Glomerular endothelial cell (primary cell): ENCODE measurements at regions not wholly inside any gene's neighbourhood (a gene's known extent, or its start where the extent isn't known, plus 50 kb on each side); places are given as distances from the start of the nearest gene placed in this dataset.
"Not testable (repeated sequence)": the region's sequence is repeated elsewhere in the genome, so short reads cannot be mapped to it uniquely, and the experiment has no call there.

Experiments
- DNase-seq: peaks from one replicate; pipeline ENCODE4 v3.0.0-alpha.2; 2011; ENCODE audit warnings: low read depth, low spot score; ENCODE audit errors: extremely low read depth

DNA sequence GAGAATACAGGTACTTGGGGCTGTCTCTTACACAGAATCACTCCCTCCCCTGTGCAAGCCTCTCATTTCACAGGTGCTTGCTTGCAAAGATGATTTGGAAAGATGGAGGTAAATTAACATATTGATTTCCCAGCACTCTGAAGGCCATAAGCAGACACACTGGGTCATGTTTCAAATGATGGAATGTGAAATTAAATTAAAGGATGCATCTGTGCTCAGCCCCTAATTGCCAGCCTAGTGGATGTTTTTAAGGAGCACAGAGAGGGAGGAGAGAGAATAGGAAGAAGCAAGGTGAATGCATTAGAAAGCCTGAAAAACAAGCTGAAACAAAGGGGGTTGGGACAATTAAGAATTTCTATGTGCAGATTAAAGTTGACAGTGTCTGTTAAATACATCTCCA lies 96.1 kb upstream of the GRIP1 start:
- DNase-seq = no peak

DNA sequence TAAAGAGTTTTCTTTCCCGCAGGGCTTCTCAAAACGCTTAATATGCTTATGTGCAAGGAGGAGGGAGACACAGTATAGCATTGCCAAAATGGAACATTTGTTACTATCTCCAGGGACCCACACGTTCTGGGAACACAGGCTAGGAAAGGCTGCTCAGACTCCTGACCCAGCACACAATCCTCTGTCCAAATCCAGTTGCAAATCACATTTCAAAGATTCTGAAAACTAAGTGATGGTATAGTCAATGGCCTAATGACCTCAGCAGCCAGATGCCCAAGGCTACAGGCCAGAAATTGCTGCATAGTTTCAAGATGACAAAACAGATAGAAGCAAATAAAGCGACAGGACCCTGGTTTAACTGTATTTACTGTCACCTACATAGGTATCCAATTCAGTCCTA lies 97.0 kb upstream of the GRIP1 start:
- DNase-seq = no peak

DNA sequence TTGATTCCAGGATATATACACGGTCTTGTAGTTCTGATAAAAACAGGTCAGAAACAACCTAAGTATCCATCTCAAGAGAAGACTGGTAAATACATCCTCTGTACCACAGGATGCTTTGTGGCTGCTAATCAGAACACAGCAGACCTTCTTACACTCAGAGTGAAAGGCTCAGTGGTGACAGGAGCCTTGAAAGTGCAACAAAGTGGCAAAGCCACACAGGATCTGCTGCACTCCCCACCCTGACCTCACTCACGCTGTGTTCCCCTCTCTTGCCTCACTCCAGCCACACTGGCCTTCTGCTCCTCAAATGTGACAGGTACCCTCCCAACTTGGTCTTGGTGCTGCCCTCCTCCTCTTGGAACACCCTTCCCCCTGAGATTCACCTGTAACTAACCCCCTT lies 98.1 kb upstream of the GRIP1 start:
- no peak for DNase-seq

DNA sequence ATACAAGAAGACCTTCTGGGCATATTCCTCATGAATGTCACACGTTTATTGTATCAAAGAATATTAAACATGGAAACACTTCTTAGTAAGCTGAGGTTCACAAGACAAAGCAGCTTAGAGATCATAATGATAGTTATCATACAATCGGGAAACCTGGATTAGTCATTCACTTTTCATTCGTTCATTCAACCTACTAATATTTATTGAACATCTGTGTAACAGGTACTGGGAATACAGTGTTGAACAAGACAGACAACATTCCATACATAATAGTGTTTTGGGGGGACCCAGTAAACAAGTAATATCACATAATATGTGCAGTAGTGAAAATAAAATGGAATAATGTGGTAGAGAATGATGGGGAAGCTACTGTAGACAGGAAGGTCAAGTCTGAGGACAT lies 100.6 kb upstream of the GRIP1 start:
- no peak for DNase-seq

DNA sequence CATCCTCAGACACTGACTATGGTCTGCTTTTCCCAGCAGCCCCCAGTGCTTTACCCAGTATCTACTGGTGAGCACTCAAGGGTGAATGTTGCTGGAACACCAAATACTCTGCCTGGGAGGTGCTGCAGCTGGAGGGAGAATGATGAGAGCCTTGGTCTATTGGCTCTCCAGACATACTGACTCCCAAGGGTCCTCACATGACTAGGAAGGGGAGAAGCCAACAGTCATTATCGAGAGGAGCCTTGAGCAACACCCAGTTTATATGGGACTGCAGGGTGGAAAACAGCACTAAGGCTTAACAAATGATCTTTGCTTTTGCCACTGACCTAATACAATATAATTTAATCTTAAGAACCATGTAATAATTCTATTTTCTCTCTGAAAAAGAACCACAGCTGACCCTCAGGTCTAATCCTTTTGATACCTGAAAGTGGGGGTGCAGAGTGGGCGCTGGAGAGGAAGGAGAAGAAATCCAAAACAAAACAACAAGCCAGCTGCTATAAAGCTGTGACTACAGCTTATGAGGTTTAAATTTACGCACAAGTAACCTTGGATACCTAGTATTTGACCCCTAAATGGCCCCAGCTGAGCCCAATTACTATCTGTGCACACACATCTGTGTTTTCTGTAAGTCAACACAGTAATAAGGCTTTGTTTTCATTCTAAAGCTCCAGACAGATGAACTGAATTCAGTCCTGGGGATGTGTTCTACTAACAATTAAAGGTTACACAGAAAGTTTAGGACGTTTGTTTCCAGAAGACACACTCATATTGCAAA lies 107.8 kb upstream of the GRIP1 start:
- DNase-seq = no peak

DNA sequence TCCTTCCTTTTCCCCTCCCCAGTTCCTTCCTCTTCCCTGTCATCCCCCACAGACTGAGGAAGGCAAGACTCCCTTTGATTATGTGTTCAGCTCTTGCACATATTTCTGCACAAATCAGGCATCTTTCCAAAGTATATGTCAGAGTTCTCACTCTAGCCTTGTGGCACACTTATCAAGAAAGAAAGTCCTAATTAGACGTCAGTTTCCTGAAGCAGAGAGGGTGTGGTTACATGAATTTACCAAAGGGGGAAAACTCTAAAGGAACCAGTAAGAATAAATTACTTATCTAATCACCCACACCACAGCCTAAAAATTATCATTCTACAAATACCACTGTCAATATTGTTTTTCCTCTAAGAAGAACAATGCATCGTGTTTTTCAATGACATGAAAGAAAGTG lies 120.7 kb upstream of the GRIP1 start:
- DNase-seq = no peak

DNA sequence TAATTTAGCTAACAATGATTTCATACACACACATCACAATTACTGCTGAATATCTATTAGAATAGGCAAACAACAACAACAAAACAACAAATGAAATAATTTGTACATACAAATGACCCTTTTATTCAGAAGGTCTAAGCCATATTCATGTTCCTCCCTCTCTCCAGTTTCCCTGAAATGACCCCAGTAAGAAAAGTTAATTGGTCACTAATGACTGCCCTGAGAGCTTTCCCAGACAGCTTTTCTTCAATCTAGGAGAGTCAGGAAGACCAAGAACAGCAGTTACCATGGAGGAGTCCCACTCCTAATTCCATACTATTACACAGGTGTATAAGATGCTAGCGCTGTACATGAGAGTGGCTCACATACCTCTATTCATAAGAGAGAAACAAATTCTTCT lies 121.2 kb upstream of the GRIP1 start:
- no peak for DNase-seq

DNA sequence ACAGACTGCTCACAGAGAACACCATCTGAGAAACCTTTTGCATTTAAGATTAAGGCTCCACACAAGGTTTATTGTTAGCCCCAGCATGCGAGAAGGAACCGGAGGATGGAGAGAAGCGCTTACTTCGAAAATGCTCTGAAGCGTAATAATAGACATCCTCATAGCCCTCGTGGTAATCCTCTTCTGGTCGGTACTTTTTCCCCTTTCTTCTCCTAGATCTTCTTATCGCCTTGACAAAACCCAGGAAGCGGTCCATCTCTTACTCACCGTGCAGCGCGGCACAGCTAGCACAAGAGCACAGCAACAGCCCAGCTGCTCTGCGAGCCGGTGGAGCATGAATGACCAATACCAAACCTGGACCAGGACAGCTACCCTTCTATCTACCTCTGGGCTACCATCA lies 125.1 kb upstream of the GRIP1 start:
- DNase-seq = no peak

DNA sequence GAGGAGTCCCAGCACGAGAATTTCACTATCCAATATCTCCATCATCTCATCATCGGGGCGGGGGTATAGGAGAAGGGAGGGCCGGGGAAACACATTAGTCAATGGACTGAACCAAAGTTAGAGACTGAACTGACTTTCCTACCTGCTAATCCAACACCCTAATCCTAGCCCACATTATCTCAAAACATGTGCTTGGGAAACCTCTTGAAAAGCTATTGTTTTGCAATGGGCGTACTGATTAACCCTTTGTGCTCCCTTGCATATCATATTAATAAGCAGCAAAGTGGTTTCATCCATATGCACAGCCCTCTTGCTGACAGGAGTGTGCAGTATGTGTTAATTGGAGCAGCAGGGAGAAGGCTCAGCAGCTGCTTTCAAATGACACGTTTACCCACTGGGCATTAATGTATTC lies 125.7 kb upstream of the GRIP1 start:
- no peak for DNase-seq

DNA sequence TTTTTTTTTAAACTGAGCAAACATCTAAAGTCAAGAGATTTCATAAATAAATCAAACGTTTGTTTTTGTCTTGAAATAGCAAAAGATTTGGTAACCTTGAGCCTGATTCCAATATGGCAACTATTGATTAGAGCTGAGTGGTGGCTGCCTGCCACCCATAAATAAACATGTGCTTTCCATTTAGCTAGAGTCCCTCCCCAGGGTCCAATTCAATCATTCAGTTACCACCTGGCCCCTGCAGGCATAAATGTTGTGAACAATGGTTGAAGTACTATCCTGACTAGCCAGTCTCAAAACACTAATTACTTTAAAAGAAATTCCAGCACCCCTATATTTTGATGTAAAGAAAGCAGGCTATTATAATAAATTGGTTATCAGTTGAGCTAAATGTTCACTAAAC lies 129.7 kb upstream of the GRIP1 start:
- no peak for DNase-seq

DNA sequence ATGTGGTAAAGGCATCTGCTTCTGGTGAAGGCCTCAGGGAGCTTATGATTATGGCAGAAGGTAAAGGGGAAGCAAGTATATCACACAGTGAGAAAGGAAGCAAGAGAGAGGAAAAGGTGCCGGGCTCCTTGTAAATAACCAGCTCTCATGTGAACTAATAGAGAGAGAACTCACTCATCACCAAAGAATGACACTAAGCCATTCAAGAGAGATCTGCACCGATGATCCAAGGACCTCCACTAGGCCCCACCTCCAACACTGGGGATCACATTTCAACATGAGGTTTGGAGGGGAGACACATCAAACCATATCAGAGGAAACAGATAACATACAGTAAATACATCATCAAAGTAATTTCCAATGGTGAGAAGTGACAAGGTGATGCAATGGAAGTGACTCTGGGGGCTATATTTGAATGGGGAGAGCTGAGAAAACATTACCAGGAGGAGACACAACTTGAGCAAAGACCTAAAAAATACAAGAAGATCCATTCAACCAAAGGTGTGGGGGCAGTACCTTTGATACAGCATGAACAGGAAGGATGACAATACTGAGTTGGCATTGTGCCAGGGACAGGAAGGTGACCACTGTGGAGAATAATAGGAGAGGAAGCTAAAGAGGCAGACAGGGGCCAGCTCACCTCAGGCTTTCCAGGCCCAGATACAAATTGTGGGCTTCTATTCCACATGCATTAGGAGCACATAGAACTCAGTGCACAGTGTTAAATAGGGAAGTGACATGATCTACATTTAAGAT lies 134.4 kb upstream of the GRIP1 start:
- DNase-seq = no peak

DNA sequence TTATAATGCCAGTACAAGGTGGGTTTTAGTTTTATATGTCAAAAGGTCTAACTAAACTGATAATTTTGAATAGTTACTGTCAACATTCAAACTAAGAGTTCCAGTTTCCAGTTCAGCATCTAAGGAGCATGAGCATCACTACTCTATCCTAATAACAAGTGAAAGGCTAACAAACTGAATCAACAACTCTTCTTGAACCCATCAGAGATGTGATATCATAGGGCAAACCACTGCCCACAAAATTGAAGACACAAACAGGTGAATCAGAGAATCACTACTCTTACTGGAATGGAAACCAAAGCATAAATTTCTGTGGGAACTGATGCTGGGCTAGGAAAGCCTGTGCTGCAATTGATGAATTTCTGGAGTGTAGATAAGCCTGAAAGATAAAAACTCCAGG lies 140.7 kb upstream of the GRIP1 start:
- DNase-seq = no peak

DNA sequence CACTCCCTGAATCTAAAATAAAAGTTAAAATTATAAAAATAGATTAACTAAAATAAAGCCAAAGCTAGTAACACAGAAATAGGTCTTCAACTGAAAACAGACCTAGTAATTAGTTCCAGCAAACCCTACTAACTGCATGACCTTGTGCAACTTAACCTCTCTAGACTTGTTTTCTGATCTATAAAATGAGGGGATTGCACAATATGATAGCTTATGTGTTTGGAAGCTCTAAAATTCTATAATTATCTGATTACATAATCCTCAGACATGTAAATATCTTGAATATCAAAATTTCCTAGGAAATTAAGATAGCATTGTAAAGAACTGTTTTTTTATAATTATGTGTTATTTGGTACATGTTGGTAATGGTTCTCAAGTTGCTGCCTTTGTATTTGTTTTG lies 144.1 kb upstream of the GRIP1 start:
- no peak for DNase-seq

DNA sequence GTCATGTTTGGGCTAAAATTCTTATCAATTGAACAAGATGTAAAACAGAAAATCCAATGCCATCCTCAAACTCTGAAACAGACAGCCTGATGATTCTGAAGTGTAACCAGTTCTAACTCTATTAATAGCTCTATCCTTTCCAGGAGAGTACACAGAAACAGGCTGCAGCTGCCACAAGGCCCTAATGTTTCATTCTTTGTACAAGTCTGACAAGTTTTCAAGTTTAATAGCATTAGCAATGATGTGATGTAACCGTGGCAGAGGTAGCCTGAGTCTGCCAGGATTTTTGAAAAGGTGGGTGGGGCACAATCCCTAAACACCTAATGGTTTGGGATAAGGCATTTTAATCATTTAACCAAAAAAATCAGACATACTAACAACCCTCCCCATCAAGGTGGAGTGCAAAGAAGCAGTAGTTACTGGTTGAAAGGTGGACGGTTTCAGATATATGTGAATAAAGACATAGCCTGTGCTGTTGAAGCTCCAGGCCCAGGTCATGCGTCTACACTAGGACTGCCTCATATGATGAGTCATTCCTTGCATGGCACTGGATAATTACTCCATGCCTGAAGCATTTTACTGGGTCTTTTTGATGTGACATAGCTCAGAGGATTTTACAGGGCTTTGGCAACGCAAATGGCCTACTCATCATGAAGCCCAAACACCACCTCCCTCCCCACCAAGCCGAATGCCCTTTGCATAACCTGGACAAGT lies 145.1 kb upstream of the GRIP1 start:
- no peak for DNase-seq

DNA sequence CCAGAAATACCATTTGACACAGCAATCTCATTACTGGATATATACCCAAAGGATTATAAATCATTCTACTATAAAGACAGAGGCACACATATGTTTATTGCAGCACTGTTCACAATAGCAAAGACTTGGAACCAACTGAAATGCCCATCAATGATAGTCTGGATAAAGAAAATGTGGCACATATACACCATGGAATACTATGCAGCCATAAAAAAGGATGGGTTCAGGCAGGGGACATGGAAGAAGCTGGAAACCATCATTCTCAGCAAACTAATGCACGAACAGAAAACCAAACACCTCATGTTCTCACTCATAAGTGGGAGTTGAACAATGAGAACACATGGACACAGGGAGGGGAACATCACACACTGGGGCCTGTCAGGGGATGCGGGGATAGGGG lies 147.0 kb upstream of the GRIP1 start:
- not testable (repeated sequence) for DNase-seq

DNA sequence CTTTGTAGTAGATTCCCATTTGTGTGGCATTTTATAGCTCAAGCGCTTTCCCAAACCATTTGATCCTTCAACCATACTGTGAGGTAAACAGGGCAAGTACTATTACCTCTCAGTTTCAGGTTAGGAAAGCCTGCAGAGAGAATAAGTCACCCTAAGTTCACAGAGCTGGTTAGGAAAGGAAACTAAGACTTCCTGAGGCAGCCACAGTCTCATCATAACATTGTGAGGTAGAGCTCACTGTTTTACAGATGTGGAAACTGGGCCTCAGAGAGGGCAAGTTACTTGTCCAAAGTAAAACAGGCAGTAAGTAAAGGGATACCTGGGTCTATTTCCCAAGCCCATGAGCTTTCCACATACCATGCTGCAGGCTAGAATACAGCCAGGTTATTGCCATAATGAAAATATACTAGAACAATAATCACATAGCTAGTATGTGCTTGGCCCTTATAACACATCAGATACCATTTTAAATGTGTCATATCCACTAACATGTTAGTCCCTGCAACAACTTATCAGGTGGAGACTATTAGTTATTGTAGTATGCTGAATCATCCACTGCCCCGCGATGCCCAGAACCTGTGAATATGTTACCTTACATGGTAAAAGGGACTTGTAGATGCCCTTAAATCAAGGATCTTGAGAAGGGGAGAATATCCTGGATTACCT lies 150.9 kb upstream of the GRIP1 start:
- no peak for DNase-seq

DNA sequence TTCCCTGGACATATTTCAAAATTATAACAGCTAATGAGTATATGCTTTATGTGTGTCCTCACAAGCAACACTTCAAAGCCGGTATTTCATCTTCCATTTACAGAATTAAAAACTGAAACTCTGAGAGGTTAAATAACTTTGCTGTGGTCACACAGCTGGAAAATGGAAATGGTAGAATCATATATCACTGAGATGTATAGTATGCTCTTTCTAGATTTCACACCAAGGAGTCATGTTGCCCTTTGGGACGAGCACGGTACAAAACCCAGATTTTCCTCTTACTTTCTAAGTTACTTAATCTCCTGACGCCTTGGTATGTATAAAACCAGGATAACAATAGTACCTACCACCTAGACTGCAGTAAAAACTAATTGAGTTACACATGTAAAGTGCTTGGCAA lies 152.6 kb upstream of the GRIP1 start:
- no peak for DNase-seq

DNA sequence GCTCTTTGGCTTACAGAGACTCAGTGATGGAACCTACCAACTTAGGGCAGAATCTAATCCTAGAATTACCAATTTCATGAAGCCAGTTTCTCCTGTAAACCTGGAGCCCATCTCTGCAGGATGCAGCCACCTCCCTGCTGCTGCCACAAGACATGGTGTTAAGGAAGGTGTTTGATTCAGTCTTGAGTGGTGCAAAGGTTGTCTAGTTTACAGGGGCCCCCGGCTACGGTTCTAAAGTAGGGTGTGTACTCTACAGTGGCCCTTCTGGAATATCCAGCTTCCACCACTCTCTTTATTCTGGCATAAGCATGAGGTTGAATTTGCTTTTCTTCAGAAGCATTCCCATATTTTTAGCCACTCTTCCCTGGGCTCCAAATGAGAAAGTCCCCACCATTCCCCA lies 154.1 kb upstream of the GRIP1 start:
- no peak for DNase-seq

DNA sequence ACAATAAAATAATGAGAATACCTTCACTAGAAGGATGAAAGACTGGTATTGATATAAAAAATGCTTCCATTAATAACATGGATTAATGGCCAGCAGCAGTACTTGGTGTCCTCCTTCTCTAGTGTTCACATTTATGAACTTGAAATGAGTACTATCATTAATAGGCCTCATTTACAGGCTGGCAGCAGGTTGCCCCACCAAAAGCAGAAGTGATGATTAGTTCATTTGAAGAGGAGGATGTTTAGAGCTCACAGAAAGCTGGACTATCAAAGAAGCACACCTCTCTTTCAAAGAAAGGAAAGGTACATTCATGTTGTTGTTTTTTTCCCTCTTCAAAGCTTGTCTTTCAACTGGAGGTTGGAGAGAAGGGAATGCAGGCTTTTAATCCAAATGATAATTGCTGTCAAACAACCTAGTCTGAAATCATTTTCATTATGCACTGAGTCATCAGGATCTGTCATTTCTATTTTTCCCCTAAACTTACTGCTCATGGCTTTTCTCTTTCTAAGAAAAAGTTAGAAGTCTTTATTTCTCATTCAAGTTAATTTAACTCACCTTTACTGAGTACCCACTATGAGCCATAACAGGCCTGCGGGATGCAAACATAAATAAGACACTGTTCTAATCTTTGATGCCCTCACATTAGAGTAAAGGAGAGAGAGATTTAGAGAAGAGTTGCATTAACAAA lies 157.9 kb upstream of the GRIP1 start:
- no peak for DNase-seq

DNA sequence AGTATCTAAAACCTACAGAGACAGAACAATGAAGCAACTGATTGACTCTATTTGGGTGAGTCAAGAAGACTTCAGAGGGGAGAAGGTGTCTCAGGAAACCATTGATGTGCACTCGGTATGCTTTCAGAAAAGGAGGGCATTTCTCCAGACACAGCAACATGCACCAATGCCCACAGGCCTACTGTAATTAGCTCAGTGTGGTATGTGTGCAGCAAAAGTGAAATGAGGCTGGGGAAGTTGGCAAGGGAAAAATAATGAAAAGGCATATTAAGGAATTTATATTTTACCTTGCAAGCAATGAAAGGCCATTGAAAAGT lies 158.4 kb upstream of the GRIP1 start:
- DNase-seq = no peak

DNA sequence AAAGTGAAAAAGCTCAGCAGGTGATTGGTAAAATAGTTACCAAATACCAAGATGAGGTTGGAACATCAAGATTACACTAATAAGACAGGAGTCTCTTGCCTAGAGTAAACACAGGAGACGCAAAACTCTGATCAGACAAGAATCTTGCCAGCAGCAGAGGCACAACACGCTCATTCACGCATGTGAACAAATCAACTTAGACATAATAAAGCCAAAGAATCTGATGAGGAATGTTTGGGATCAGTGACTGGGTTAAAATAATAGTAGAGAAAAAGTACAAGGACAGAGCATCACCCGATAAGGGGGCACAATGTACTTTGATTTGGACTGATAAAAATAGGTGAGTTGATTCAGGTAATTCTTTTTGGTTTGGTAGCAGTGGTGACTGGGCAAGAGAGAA lies 159.5 kb upstream of the GRIP1 start:
- DNase-seq = no peak
